ENCODE measurements at regions not wholly inside any gene's neighbourhood (a gene's known extent, or its start where the extent isn't known, plus 50 kb on each side); places are given as distances from the start of the nearest gene placed in this dataset.

DNA sequence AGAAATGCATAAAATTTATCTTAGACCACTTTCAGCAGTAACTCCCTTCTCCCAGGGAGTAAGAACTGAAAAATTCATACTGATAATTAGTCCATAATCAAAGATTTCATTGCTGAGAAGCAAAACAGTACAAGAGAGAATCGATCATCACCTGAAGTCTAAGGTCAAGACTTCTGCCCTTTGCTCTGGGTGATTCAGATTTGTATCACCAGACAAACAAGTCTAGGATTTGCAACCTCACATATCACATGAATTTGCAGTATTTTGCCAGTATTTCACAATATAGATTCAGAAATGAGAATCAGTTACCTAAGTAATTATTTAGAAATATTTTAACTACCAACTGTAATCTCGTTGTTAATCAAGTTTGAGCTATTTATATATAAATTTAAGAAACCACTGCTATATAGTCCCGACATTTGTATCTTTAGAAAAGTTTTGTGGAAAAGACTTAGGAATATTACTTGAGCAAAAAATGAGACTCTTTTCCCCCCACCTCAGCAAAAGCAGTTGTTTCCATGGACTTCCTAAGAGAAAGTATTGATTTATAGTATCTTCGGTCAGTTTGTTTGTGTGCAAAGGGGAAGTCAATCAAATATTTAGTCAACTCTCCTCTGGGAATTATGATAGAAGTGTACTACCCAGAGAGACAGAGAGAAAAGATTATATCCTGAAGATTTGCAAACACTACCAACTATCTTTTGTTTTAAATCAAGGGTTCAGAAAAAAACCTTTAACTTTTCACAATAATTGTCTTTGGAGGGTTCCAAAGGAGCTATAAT lies 840.1 kb downstream of the TRHDE start:
- TF ChIP-seq, protein P1, sequence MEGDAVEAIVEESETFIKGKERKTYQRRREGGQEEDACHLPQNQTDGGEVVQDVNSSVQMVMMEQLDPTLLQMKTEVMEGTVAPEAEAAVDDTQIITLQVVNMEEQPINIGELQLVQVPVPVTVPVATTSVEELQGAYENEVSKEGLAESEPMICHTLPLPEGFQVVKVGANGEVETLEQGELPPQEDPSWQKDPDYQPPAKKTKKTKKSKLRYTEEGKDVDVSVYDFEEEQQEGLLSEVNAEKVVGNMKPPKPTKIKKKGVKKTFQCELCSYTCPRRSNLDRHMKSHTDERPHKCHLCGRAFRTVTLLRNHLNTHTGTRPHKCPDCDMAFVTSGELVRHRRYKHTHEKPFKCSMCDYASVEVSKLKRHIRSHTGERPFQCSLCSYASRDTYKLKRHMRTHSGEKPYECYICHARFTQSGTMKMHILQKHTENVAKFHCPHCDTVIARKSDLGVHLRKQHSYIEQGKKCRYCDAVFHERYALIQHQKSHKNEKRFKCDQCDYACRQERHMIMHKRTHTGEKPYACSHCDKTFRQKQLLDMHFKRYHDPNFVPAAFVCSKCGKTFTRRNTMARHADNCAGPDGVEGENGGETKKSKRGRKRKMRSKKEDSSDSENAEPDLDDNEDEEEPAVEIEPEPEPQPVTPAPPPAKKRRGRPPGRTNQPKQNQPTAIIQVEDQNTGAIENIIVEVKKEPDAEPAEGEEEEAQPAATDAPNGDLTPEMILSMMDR (IDR thresholded peaks at IDR 0.05), result no peak
- no peak for TF ChIP-seq POLR2A (IDR thresholded peaks at IDR 0.05)
